ENCODE measurements at regions not wholly inside any gene's neighbourhood (a gene's known extent, or its start where the extent isn't known, plus 50 kb on each side); places are given as distances from the start of the nearest gene placed in this dataset.
A peak's percentile ranks its signal among the peaks of the same experiment; 100 is the strongest.

GRCh38 chr2:217387776-217388387 is 528.0 kb upstream of the TNP1 start:
- no peak for TF ChIP-seq CTCF (conservative IDR thresholded peaks at IDR 0.05)

GRCh38 chr2:217386041-217386440 is 526.2 kb upstream of the TNP1 start:
- no peak overlapping the region for H3K27ac ChIP-seq

More at GRCh38 chr2:217387776-217388387, 528.0 kb upstream of the TNP1 start:
- 0 out of 2 replicates have a peak overlapping the region, but pooled peaks have one; percentile 1 for H3K27ac ChIP-seq

GRCh38 chr2:217383620-217384019 is 523.8 kb upstream of the TNP1 start:
- H3K27ac ChIP-seq = no peak overlapping the region
- no peak for TF ChIP-seq CTCF (conservative IDR thresholded peaks at IDR 0.05)

More at GRCh38 chr2:217386041-217386440, 526.2 kb upstream of the TNP1 start:
- no peak for TF ChIP-seq CTCF (conservative IDR thresholded peaks at IDR 0.05)

DNA sequence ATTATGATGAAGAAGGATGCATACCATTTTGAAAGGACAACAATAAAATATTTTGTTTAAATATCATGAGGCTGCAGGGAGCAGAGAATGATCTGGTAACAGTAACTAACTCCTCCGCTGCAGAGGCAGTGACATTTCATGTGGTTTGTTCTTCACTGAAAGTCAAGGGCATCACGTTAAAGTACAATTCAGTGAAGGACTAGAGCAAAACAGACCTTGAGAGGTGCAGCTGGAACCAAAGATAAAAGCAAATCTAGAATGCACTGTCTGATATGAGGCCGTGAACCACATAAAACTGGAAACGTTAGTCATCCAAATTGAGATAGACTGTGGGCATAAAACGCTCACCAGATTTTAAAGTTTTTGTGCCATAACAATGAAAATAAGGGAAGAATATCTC is 522.9 kb upstream of the TNP1 start:
- H3K27ac ChIP-seq = no peak overlapping the region
- TF ChIP-seq CTCF (conservative IDR thresholded peaks at IDR 0.05) = no peak

DNA sequence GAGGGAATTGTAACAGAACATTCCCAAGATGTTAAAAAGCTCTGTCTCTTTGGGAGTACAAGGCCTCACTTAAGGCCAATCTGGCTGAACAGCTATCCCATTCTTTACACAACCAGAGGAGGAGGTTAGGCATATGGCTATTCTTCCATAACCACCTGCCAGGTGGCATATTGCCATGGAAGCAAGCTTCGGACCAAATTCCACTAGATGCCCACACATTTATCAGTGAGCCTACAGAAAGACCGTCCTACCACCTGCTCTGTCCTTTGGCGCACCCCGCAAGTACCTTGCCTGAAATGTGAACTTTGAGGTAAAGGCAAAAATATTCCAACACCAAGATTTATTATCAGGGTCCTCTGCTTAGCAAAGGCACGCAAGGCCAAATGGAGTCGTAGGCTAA is 519.9 kb upstream of the TNP1 start:
- no peak overlapping the region for H3K27ac ChIP-seq
- no peak for TF ChIP-seq CTCF (conservative IDR thresholded peaks at IDR 0.05)

GRCh38 chr2:217372794-217373193 is 512.9 kb upstream of the TNP1 start:
- no peak for TF ChIP-seq CTCF (conservative IDR thresholded peaks at IDR 0.05)
- no peak overlapping the region for H3K27ac ChIP-seq

- no peak overlapping the region for H3K27ac ChIP-seq
- TF ChIP-seq CTCF (conservative IDR thresholded peaks at IDR 0.05) = no peak
Observed at GRCh38 chr2:217371781-217372213, 511.9 kb upstream of the TNP1 start.
